DMS 273 (cell line): ENCODE measurements at regions not wholly inside any gene's neighbourhood (a gene's known extent, or its start where the extent isn't known, plus 50 kb on each side); places are given as distances from the start of the nearest gene placed in this dataset.

ENCODE experiments used
- DNase-seq: peaks from one replicate; lab custom pipeline; 2025; ENCODE audit not compliant: unreplicated experiment; lab: John Stamatoyannopoulos, UW

DNA sequence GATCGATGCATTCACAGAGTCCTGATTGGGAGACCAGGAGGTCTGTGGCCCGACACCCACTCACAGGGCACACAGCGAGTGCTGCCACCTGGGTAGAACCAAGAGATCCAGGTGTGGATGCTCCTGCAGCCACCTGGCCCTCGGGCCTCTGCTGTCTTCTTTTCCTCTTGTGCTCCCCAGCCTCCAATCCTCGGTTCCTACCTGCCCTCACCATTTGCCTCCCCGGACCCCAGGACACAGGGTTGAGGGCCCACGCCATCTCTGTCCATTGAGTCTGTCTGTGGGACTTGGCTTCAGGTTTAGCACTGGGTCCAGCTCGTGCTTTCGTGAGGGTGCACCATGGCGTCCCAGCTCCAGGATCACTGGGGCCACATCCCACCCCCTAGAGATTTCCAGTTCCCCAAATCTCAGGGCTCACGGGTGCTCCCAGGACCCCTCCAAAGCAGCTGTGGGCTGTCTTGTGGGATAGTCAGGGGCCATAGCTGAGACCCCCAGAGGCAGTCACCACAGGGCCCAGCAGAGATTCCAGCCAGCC lies 591.1 kb downstream of the BRD1 start:
- no peak for DNase-seq

DNA sequence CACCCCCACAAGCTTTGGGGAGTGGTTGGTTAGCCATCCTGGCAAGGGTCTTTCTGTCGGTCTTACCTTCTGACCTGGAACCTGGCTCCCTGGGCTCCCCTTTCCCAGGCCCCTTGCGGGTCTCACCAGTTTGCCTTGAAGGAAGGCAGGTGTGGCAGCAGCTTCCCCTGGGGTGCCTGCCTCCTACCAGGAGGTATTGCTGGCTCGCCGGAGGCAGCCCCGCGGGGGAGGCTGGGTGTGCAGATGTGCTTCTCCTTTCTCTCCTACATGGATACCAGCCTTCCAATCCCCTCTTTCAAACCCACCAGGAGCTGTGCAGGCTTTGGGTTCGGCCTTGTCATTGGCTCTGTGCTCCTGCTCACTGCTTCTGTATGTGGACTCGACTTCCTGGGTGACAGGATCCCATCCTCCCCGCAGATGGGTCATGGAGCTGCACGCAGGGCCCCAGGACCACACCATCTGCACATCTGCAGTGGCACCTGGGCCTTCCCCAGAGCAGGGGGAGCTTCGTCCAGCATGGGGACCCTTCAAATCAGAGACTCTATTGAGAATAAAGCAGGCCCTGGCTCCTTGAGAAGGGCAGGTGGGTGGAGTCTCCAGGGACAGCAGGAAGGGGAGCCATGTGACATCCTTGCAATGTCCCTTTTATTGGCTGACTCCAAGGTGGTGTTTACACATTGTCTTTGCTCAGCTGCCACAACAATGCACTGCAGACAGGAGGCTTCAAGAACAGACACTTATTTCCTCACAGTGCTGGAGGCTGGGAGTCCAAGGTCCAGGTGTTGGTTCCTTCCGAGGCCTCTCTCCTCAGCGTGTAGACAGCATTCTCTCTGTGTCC lies 592.0 kb downstream of the BRD1 start:
- DNase-seq, result no peak

DNA sequence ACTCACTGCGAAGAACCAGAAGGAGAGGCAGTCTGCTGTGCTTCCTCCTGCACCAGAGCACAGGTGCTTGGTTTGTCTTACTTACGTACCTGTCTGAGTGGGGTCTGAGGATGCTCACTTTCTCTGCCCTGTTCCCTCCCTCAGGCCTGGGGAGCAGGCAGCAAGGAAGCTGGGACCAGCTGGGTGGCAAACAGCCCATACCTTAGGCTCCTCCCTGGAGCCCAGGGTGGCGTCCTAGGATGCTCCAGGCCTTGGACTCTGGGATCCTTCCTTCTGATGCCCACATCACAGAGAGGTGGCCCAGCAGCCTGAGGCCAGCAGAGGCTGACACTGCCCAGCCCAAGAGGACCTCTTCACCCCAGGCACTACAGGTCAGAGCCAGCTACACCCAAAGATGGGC lies 593.2 kb downstream of the BRD1 start:
- DNase-seq, result no peak

DNA sequence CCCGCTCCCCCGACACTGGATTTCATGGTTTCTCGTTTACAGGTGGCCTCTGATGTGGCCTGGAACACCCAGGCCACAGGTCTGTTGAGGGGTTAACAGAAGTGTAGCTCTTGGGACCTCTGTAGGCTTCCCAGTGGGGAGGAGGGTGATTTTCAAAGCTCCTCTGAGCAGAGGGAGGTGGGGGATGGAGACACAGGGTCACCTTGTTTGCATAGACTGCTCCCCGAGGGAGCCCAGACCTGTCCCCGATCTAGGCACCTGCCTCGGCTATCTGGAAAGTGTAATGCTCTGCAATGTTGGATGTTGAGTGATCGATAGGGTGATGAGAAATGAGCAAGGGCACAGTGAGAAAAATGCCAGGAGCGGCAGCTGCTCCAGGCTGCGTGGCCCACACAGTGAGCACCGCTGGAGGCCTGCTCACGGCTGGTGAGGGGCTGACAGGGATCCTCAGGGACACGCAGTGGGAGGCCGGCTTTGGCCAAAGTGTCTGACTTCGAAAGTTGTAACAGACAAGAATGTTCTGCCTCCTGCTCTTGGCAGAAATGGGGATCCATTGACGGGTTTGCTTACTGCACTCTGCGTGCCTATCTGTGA lies 594.1 kb downstream of the BRD1 start:
- no peak for DNase-seq

DNA sequence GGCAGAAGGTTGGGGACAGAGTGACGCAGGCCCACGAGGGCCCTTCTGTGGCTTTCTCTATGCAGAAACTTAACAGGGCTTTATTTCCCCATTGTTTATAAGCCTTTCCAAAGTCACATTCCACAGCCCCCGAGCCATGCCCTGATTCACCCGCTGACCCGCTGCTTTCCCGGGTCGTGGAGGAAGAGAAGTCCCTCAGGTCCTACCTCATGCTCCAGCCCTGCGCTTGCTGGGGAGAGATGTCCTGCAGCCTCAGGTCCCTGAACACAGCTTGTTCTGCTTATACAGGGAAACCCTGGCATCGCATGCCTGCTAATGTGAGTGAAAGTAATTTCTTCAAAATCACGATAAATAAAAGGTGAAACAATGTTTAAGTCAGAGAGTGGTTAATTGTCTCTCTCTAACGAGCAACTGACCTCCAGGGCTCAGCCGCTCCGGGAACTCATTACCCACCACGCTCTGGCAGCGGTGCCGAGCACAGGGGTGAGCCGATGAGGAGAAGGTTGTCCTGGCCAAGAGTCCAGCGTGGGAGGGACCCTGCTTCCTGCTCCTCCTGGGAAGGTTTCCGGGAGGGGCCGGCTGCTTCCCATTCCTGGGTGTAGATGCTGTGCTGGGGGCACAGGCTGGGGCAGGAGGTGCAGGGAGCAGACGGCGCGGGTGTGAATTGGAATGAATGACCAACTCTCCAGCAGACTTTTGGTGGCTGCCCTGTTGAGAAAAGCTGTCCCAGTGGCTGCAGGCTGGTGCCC lies 595.2 kb downstream of the BRD1 start:
- no peak for DNase-seq

DNA sequence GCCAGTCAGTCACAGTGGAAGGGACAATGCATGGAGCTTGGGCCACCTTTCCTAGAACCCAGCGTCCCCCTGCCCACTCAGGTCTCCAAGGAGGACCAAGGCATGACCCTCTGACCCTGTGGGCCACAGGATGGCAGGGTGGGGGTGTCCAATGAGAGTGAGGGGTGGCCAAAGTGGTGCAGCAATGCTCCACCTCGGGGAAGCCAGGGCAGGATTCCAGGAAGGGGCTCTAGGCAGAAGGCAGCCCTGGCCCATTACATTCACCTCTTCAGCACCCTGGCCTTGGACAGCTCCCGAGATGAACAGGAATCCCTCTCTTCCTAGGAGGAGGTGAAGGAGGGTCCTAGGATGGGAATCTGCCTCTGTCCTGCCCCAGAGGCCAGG lies 597.5 kb downstream of the BRD1 start:
- DNase-seq, result no peak

DNA sequence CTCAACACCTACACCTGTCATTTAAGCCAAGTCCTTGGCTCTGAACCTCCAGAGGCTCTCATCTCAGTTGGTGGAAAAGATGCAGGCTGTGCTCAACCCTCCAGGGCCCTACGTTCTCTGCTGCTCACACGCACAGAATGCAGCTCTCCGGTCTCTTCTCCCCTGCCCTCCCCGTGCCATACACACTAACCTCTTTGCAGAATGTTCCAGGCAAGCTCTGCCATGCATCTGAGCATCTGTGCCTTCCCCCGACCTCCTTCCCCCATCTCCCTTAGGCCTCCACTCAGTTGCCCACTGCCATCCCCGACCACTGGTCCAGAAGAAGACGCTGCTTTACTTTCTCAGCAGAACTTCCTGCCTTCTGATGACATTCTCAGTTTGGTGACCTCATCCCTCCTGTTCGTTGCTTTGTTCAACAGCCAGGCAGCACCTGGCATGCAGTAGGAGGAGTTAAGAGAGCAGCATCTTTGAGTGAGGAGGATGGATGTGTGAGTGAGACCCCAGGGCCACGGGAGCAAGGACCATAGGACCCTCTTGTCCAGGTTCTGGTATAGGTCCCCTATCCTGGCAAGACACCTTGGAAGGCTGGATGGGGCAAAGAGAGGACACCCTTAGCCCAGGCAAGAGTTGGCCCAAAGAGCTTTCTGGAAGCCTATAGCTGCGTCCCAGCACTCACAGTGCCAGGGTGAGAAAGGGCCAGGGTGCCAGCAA lies 598.0 kb downstream of the BRD1 start:
- no peak for DNase-seq

DNA sequence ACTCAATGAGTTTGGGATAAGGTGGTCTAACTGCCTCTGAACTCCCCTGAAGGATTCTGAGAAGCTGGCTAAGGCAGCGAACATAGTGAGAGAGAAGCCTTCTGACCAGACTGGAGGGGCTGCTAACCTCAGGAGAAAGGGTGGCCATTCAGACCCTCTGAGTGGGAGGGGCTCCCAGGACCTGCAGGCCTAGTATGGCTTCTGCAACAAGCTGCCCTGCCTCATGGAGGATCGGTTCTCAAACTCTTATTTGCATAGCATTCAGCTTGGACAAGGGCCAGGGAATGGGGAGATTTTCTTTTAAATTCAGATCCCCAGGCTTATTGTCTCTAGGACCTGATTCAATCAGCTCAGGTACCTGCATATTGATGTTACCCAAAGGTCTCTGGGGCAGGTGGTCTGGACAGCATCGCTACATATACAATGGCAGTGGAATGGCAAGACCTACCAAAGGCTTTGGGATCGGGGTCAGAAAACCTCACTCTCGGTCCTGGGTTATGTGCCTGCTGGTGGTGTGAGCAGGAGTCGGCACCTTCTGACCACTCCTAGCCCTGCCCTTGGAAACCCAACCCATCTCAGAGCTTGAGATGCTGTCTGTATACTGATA lies 599.1 kb downstream of the BRD1 start:
- no peak for DNase-seq

DNA sequence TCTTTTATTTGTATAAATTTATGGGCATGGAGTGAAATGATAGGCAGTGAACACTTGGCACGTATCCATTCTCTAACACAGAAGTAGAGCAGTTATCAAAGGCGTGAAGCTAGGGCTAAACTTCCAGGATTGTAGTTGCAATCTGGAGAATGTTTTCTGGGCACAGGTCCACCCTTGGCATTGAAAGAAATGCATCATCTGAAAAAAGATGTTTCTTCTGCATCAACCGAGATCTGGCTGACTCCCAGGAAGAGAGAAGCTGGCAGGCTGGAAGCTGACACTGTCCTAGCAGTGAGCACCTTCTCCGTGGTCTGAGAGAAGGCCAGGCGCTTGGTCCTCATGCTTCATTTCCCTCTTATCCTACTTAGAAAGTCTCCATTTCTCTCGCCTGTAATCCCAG lies 600.0 kb downstream of the BRD1 start:
- no peak for DNase-seq

DNA sequence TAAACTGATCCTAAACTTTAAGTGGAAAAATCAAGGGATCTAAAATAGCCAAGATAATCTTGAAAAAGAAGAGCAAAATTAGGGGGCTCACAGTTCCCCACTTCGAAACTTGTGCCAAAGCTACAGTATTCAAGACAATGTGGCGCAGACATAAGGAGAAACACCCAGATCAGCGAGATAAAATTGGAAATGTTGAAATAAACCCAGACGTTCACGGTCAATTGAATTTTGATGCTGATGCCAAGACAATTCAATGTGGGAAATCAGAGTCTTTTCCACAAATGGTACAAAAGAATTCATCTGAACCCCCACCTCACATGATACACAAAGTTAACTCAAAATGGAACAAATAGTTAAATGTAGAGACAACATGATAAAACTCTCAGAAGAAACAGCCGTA lies 601.6 kb downstream of the BRD1 start:
- DNase-seq, result no peak

DNA sequence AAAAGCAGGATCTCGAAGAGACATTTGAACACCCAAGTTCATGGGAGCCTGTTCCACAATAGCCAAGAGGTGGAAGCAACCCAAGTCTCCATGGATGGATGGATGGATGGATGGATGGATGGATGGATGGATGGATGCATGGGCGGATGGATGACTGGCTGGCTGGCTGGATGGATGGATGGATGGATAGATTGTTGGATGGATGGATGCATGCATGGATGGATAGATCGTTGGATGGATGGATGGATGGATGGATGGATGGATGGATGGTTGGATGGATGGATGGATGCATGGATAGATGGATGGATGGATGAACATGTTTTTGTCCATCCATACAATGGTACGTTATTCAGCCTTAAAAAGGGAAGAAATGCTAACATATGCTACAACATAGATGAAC lies 603.4 kb downstream of the BRD1 start:
- no peak for DNase-seq

DNA sequence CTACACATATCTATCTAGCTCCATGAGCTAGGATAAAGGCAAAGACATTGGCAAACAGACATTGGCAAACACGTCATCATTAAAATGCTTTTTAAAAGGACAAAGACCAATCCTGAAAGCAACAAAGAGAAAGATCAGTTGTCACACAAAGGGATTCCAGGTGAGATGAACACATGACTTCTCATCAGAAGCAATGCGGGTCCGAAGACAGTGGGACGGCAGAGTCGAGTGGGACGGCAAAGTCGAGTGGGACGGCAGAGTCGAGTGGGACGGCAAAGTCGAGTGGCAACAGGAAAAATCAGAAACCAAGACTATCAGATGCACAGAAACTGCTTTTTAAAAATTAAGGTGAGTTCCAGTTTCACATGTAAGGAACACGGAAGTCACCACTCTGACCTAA lies 609.5 kb downstream of the BRD1 start:
- no peak for DNase-seq

DNA sequence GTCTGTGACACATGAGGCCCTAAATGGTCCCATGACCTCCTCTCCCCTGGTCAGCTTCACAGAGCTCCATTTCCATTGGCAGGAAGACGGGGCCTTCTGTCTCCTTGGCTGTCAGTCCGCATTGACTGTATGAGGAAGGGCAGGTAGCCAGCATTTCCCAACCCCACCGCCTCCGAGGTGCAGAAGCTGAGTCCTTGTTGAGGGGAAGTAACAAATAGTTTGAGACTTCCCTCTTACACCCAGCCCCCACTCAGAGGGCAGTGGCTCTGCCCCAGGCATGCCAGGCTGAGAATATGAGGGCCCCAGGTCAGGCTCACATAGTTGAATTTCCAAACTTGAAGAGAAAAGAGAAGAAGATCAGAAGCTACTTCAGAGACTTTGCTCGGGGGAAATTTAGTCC lies 611.1 kb downstream of the BRD1 start:
- no peak for DNase-seq

DNA sequence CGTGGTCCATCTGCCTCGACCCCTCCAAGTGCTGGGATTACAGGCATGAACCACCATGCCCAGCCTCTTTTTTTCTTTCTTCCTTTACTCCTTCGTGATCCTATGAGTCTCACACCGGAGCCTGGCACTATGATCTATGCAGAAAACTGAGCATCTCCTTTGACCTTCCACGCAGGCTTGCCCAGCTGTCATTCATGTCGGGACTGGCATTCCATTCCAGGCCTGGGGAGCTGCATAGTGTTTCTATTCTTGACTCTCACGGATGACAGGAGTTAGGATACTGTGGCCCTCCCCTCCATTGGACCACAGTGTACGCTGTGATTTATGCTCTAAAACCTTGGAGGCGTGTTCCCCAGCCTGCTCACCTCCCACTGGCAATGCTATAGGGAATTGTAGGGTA lies 611.8 kb downstream of the BRD1 start:
- DNase-seq, result no peak

DNA sequence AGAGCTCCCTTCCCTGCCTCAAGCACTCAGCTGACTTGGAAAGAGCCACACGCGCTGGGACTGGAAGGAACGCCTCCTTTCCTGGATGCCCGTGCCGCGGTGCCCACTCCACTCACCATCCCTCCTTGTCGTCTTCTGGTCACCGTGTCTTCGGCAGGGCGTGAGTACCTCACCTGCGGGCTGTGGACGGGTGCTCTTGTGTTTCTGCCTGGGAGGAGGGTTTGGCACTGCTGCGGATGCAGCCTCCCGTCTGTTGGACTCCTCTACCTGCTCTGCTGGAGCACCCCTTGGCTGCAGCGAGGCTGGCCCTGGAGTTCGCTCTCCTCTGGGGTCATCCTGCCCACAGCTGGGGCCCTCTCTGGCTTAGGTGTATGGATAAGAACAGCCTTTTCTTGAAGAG lies 612.7 kb downstream of the BRD1 start:
- DNase-seq, result no peak

DNA sequence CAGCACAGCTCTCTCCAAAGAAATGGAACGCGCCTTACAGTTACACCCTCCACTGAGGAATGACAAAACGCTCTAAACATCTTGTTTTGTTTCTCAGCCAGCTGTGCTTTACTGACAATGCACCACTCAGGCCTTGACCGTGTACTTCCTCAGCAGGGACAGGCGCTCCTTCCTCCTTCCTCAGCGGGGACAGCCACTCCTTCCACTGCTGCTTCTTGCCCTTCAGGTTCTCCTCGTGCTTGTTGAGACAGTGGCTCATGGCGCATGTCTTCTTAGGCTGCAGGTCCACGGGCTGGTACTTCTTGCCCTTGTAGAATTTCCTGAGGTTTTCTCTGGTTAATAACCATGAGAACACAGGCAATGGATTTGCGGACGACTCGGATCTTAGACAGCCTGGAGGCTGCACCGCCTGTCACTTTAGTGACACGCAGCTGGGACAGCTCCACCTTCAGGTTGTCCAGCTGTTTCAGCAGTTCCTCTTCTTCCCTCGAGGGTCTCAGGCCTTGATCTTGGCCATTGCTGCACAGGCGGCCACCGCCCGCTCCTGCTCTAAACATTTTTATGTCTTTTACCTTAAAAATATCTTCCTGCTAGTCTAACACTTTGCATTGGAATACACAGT lies 613.8 kb downstream of the BRD1 start:
- DNase-seq, result no peak

DNA sequence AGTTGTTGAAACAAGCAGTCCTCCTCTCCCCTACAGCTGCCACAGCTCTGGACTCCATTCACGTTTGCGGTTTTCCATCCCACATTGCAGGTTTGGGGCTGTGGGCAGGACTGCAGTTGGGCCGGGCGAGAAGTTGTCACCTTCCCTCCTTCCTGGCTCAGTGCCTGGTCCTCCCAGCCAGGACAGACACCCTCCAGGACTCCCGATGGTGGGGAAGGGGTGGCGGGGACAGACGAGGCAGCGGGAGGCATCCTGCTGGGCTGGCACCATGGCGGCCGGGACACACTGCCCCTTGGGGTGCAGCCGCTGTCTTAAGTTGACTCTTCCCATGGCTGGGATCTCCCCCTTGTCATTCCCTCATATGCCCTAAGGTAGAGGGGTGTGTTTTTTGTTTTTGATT lies 615.2 kb downstream of the BRD1 start:
- DNase-seq, result no peak

DNA sequence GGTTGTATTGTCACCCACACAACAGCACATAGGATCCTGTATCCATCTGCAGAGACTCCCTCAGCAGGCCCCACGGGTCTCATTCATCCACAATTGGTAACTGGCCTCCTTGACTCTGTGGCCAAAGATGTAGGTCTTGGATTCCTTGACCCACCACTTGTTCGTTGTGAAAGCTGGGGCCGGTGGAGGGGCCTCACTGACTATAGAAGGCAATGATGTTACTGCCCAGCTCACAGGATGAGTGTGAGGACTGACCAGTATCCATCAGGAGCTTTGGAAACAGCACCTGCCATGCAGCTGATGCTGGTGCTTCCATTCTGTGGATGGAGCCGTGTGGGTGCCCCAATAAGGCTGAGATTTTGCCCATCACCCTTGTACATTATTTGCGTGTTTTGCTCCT lies 615.7 kb downstream of the BRD1 start:
- DNase-seq, result no peak

DNA sequence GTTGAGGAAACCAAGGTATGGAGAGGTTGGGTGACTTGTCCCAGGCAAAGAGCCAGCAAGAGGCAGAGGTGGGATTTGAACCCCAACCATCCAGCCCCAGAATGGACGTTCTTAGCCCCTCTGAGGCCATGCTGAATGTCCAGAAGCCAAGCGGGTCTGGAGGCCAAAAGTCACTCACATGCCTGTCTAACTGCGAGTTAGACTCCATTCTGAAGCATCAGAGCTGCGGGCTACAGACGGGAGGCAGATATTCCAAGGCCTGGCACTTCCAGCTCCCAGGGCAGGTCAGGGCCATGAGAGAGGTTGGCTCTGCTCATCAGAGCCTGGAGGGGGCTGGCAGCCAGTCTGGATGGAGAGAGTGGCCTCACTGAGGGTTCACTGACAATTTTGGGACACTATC lies 616.5 kb downstream of the BRD1 start:
- DNase-seq, result no peak

DNA sequence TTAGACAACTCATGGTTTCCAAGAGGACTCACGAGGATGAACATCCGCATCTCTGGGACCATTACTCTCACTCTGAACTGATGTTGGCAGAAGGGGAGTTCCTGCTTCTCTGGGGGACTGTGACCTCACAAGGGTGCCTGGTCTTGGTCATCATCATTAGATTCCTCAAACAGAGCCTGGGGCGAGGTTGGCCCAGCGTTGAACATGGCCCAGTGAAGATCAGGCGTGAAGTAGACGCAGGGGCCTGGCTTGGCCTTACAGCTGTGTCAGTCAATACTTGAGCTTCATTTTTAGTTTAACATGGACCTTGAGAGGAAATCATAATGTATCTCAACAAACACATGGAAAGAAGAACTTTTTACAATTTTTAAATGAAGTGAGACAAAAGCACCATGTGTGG lies 617.1 kb downstream of the BRD1 start:
- DNase-seq, result no peak
